ENCODE measurements at regions not wholly inside any gene's neighbourhood (a gene's known extent, or its start where the extent isn't known, plus 50 kb on each side); places are given as distances from the start of the nearest gene placed in this dataset.

GRCh38 chr18:11283479-11284161 lies 134.3 kb upstream of the PIEZO2 start:
- no peak for TF ChIP-seq EZH2 (IDR thresholded peaks at IDR 0.05; ENCODE audit: insufficient read depth, poor library complexity, severe bottlenecking)
- TF ChIP-seq EZH2phosphoT487 (IDR thresholded peaks at IDR 0.05; ENCODE audit: insufficient read depth, low read depth) = no peak

All from GM23248 (cell line).